ENCODE measurements at regions not wholly inside any gene's neighbourhood (a gene's known extent, or its start where the extent isn't known, plus 50 kb on each side); places are given as distances from the start of the nearest gene placed in this dataset.
"Not testable (repeated sequence)": the region's sequence is repeated elsewhere in the genome, so short reads cannot be mapped to it uniquely, and the experiment has no call there.

DNA sequence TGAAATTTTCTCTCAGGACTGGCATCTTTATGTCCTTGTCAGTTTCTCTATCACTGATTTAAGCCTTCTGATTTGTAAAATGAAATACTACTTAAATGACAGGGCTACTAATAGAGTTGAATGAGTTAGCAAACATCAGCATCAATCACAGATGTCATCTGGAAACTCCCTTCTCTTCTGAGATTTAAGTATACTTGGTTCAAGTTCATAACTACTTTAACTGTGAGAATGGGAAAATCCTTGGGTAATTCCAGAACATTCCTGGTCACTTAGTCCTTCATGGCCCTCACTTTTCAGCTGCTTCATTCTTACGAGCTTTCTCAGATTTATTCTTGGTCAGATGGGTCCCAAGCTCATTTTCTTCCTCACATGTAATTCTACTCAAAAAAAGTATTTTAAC lies 1655.3 kb upstream of the FLRT2 start:
- Histone ChIP-seq H3K27me3 (ENCODE audit: control insufficient read depth, insufficient read depth, low read length) (no peaks in the 10 kb centered on the region), H3K4me3 (ENCODE audit: low read depth, low read length) (no peak overlapping the region), H3K36me3 (ENCODE audit: control insufficient read depth, insufficient read depth, low read length) (no peaks in the 10 kb centered on the region)
- TF ChIP-seq, protein P1, sequence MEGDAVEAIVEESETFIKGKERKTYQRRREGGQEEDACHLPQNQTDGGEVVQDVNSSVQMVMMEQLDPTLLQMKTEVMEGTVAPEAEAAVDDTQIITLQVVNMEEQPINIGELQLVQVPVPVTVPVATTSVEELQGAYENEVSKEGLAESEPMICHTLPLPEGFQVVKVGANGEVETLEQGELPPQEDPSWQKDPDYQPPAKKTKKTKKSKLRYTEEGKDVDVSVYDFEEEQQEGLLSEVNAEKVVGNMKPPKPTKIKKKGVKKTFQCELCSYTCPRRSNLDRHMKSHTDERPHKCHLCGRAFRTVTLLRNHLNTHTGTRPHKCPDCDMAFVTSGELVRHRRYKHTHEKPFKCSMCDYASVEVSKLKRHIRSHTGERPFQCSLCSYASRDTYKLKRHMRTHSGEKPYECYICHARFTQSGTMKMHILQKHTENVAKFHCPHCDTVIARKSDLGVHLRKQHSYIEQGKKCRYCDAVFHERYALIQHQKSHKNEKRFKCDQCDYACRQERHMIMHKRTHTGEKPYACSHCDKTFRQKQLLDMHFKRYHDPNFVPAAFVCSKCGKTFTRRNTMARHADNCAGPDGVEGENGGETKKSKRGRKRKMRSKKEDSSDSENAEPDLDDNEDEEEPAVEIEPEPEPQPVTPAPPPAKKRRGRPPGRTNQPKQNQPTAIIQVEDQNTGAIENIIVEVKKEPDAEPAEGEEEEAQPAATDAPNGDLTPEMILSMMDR (IDR thresholded peaks at IDR 0.05; ENCODE audit: insufficient read depth, low read length, poor library complexity, severe bottlenecking) = no peak
- DNase-seq (ENCODE audit: low read depth) = no peak

DNA sequence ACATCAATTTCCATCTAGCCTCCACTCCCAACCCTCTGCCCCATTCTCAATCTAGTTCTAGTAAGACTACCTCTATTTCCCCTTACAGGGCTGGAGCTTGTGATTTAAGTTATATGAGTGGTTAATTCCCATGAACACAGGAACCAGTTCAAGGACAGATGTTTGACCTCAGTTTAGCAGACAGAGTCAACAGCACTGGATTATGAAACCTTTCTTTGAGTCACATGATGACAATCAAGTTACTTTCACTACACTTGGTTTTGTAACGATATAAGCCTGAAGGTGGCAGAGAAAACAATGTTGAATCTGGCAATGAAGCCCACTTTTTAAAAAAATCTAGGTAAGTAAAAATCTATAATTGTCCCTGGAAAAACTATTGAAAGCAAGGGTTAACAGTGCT lies 1646.2 kb upstream of the FLRT2 start:
- Histone ChIP-seq H3K36me3 (ENCODE audit: control insufficient read depth, insufficient read depth, low read length) (no peaks in the 10 kb centered on the region), H3K27me3 (ENCODE audit: control insufficient read depth, insufficient read depth, low read length) (no peaks in the 10 kb centered on the region), H3K4me3 (ENCODE audit: low read depth, low read length) (no peak overlapping the region)
- TF ChIP-seq, protein P1 (IDR thresholded peaks at IDR 0.05; ENCODE audit: insufficient read depth, low read length, poor library complexity, severe bottlenecking) = no peak
- no peak for DNase-seq (ENCODE audit: low read depth)

DNA sequence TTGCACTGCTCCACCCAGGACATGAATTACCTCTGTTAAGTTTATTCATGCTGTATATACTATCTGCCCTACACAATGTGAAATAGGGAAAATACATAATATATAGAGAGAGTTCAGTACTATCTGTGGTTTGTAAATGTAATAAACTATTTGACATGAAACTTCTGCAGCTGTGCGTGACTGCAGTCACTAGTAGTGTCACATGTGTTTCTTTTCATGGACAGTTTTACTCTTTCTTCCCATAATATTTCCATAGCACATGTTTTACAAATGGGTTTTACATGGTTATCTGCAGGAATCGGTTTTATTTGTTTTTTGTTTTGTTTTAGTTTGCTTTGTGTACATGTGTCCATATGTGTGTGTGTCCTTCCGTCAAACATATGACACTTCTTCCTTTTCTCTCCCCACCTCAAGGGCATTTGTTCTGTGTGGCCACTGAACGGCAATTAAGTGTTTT lies 1644.1 kb upstream of the FLRT2 start:
- no peak for DNase-seq (ENCODE audit: low read depth)
- no peaks in the 10 kb centered on the region for H3K36me3 ChIP-seq (ENCODE audit: control insufficient read depth, insufficient read depth, low read length)
- TF ChIP-seq, protein P1 (IDR thresholded peaks at IDR 0.05; ENCODE audit: insufficient read depth, low read length, poor library complexity, severe bottlenecking) = no peak
- H3K27me3 ChIP-seq (ENCODE audit: control insufficient read depth, insufficient read depth, low read length) = no peaks in the 10 kb centered on the region
- no peak overlapping the region for H3K4me3 ChIP-seq (ENCODE audit: low read depth, low read length)

DNA sequence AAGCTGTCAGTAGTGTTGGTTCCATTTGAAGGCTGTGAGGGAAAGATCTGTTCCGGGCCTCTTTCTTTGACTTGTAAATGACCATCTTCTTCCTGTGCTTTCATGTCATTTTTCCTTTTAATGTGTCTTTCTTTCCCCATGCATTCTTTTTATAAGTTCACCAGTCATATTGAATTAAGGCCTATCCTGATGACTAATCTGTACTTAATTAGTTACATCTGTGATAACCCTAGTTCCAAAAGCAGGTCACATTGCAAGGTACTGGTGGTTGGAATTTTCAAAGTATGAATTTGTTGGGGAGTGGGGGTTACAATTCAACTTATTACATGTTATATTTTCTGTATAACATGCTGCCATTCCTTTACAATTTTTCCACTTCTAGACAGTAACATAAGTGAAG lies 1642.1 kb upstream of the FLRT2 start:
- no peak for DNase-seq (ENCODE audit: low read depth)
- Histone ChIP-seq H3K36me3 (ENCODE audit: control insufficient read depth, insufficient read depth, low read length) (no peaks in the 10 kb centered on the region), H3K4me3 (ENCODE audit: low read depth, low read length) (no peak overlapping the region), H3K27me3 (ENCODE audit: control insufficient read depth, insufficient read depth, low read length) (no peaks in the 10 kb centered on the region)
- TF ChIP-seq, protein P1 (IDR thresholded peaks at IDR 0.05; ENCODE audit: insufficient read depth, low read length, poor library complexity, severe bottlenecking) = no peak

DNA sequence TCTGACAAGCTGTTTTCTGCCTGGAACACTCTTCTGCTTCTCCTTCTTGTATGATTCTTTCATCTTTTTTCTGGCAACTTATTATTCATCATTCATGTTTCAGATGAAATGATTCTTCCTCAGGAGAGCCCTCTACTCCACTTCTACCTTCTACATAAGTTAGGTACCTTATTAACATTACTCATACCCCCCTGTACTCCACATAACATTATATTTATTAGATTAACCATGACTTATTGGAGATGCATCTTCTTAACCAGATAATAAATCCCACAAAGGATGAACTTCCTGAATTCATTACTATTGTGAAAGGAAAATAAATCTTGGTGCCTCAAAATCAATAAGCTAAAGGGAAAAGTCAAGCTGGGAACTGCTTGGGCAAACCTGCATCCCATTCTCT lies 1636.5 kb upstream of the FLRT2 start:
- no peaks in the 10 kb centered on the region for H3K27me3 ChIP-seq (ENCODE audit: control insufficient read depth, insufficient read depth, low read length)
- no peak for DNase-seq (ENCODE audit: low read depth)
- no peaks in the 10 kb centered on the region for H3K36me3 ChIP-seq (ENCODE audit: control insufficient read depth, insufficient read depth, low read length)
- TF ChIP-seq, protein P1 (IDR thresholded peaks at IDR 0.05; ENCODE audit: insufficient read depth, low read length, poor library complexity, severe bottlenecking) = no peak
- no peak overlapping the region for H3K4me3 ChIP-seq (ENCODE audit: low read depth, low read length)

DNA sequence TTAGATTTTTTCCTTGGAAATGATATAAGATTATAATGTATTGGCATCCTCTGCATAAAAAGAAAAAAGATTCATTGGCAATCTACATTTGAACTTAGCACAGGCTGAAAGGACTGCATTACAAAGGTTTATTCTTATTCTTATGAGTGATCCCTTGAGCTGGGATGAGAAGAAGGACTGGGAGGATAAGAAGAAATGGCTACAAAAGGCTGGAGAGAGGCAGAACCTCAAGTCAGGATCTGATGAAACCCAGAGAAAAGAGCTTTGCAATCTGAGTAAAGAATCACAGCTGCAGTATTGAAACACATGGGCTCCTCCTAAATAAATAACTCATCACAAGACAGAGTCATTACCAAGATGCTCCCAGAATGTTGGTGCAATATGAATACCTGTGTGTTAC lies 1635.4 kb upstream of the FLRT2 start:
- DNase-seq (ENCODE audit: low read depth) = no peak
- Histone ChIP-seq H3K27me3 (ENCODE audit: control insufficient read depth, insufficient read depth, low read length) (no peaks in the 10 kb centered on the region), H3K36me3 (ENCODE audit: control insufficient read depth, insufficient read depth, low read length) (no peaks in the 10 kb centered on the region), H3K4me3 (ENCODE audit: low read depth, low read length) (no peak overlapping the region)
- TF ChIP-seq, protein P1 (IDR thresholded peaks at IDR 0.05; ENCODE audit: insufficient read depth, low read length, poor library complexity, severe bottlenecking) = no peak

DNA sequence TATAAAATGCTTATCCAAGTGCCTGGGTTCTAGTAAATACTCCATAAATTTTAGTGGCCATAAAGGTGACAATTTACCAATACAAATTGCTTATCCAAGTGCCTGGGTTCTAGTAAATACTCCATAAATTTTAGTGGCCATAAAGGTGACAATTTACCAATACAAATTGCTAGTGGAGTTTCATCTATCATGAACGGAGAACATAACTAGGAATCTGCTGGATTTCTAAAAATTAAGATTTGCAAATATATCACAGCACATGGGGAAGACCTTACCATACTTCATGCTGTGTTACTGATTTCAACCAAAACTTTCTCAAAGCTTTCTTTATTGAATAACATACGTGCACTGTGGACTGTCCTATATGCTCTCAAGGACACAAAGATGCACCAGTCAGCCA lies 1631.4 kb upstream of the FLRT2 start:
- H3K36me3 ChIP-seq (ENCODE audit: control insufficient read depth, insufficient read depth, low read length); DNase-seq (ENCODE audit: low read depth); H3K4me3 ChIP-seq (ENCODE audit: low read depth, low read length); H3K27me3 ChIP-seq (ENCODE audit: control insufficient read depth, insufficient read depth, low read length): not testable (repeated sequence)

Data from kidney epithelial cell (primary cell).